ENCODE measurements at regions not wholly inside any gene's neighbourhood (a gene's known extent, or its start where the extent isn't known, plus 50 kb on each side); places are given as distances from the start of the nearest gene placed in this dataset.

- H3K9me3 ChIP-seq (ENCODE audit: low read length) = no peaks in the 10 kb centered on the region
- no peak overlapping the region for H3K4me2 ChIP-seq (ENCODE audit: low read length)
- no peak overlapping the region for H3K4me3 ChIP-seq (ENCODE audit: low read length)
- no peak overlapping the region for H3K27ac ChIP-seq (ENCODE audit: low read length)
- H3F3A ChIP-seq (ENCODE audit: insufficient read depth, low read length, poor library complexity, severe bottlenecking) = no peaks in the 10 kb centered on the region
- no peaks in the 10 kb centered on the region for H3K79me2 ChIP-seq (replicated peaks; ENCODE audit: insufficient read depth, low read length)
- no peak overlapping the region for H3K9ac ChIP-seq (ENCODE audit: low read length)
- H2AFZ ChIP-seq (ENCODE audit: low read depth, low read length) = no peak overlapping the region
- H4K20me1 ChIP-seq (ENCODE audit: insufficient read depth) = no peaks in the 10 kb centered on the region
- TF ChIP-seq SMC3 (conservative IDR thresholded peaks at IDR 0.05; ENCODE audit: poor library complexity) (no peak), TAF1 (IDR thresholded peaks at IDR 0.05; ENCODE audit: low read depth) (no peak), EP300 (conservative IDR thresholded peaks at IDR 0.05; ENCODE audit: poor library complexity, severe bottlenecking) (no peak)
- no peaks in the 10 kb centered on the region for H3K36me3 ChIP-seq (ENCODE audit: insufficient read depth, low read length)
- H3K9me2 ChIP-seq (ENCODE audit: insufficient read depth, low read length) = no peaks in the 10 kb centered on the region
- no peaks in the 10 kb centered on the region for H3K27me3 ChIP-seq (ENCODE audit: insufficient read depth, low read depth, low read length)
Observed at GRCh38 chr1:199510314-199510713, 517.2 kb upstream of the NR5A2 start.

- H3F3A ChIP-seq (ENCODE audit: insufficient read depth, low read length, poor library complexity, severe bottlenecking) = no peaks in the 10 kb centered on the region
- H2AFZ ChIP-seq (ENCODE audit: low read depth, low read length) = no peak overlapping the region
- H4K20me1 ChIP-seq (ENCODE audit: insufficient read depth) = no peaks in the 10 kb centered on the region
- H3K4me2 ChIP-seq (ENCODE audit: low read length) = no peak overlapping the region
- H3K9me2 ChIP-seq (ENCODE audit: insufficient read depth, low read length) = no peaks in the 10 kb centered on the region
- TF ChIP-seq EZH2 (IDR thresholded peaks at IDR 0.05; ENCODE audit: borderline replicate concordance, insufficient read depth, low read length, poor library complexity, severe bottlenecking) (no peak), RAD21 (conservative IDR thresholded peaks at IDR 0.05) (no peak), EP300 (conservative IDR thresholded peaks at IDR 0.05; ENCODE audit: poor library complexity, severe bottlenecking) (no peak), TAF1 (IDR thresholded peaks at IDR 0.05; ENCODE audit: low read depth) (no peak), MXI1 (conservative IDR thresholded peaks at IDR 0.05; ENCODE audit: poor library complexity, severe bottlenecking) (no peak), SMC3 (conservative IDR thresholded peaks at IDR 0.05; ENCODE audit: poor library complexity) (no peak), POLR2AphosphoS5 (IDR thresholded peaks at IDR 0.05) (no peak)
- TF ChIP-seq, protein P1, sequence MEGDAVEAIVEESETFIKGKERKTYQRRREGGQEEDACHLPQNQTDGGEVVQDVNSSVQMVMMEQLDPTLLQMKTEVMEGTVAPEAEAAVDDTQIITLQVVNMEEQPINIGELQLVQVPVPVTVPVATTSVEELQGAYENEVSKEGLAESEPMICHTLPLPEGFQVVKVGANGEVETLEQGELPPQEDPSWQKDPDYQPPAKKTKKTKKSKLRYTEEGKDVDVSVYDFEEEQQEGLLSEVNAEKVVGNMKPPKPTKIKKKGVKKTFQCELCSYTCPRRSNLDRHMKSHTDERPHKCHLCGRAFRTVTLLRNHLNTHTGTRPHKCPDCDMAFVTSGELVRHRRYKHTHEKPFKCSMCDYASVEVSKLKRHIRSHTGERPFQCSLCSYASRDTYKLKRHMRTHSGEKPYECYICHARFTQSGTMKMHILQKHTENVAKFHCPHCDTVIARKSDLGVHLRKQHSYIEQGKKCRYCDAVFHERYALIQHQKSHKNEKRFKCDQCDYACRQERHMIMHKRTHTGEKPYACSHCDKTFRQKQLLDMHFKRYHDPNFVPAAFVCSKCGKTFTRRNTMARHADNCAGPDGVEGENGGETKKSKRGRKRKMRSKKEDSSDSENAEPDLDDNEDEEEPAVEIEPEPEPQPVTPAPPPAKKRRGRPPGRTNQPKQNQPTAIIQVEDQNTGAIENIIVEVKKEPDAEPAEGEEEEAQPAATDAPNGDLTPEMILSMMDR (IDR thresholded peaks at IDR 0.05; ENCODE audit: poor library complexity, severe bottlenecking) = no peak
- TF ChIP-seq, protein P2, sequence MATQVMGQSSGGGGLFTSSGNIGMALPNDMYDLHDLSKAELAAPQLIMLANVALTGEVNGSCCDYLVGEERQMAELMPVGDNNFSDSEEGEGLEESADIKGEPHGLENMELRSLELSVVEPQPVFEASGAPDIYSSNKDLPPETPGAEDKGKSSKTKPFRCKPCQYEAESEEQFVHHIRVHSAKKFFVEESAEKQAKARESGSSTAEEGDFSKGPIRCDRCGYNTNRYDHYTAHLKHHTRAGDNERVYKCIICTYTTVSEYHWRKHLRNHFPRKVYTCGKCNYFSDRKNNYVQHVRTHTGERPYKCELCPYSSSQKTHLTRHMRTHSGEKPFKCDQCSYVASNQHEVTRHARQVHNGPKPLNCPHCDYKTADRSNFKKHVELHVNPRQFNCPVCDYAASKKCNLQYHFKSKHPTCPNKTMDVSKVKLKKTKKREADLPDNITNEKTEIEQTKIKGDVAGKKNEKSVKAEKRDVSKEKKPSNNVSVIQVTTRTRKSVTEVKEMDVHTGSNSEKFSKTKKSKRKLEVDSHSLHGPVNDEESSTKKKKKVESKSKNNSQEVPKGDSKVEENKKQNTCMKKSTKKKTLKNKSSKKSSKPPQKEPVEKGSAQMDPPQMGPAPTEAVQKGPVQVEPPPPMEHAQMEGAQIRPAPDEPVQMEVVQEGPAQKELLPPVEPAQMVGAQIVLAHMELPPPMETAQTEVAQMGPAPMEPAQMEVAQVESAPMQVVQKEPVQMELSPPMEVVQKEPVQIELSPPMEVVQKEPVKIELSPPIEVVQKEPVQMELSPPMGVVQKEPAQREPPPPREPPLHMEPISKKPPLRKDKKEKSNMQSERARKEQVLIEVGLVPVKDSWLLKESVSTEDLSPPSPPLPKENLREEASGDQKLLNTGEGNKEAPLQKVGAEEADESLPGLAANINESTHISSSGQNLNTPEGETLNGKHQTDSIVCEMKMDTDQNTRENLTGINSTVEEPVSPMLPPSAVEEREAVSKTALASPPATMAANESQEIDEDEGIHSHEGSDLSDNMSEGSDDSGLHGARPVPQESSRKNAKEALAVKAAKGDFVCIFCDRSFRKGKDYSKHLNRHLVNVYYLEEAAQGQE (IDR thresholded peaks at IDR 0.05; ENCODE audit: borderline replicate concordance) = no peak
- no peaks in the 10 kb centered on the region for H3K9me3 ChIP-seq (ENCODE audit: low read length)
- H3K4me3 ChIP-seq (ENCODE audit: low read length) = no peak overlapping the region
- H3K27me3 ChIP-seq (ENCODE audit: insufficient read depth, low read depth, low read length) = no peaks in the 10 kb centered on the region
- H3K36me3 ChIP-seq (ENCODE audit: insufficient read depth, low read length) = no peaks in the 10 kb centered on the region
- H3K27ac ChIP-seq (ENCODE audit: low read length) = no peak overlapping the region
- no peaks in the 10 kb centered on the region for H3K79me2 ChIP-seq (replicated peaks; ENCODE audit: insufficient read depth, low read length)
- H3K9ac ChIP-seq (ENCODE audit: low read length) = no peak overlapping the region
Observed at GRCh38 chr1:199512037-199512710, 515.3 kb upstream of the NR5A2 start.

Measured in neural cell (in vitro differentiated cells).